ENCODE measurements at regions not wholly inside any gene's neighbourhood (a gene's known extent, or its start where the extent isn't known, plus 50 kb on each side); places are given as distances from the start of the nearest gene placed in this dataset.
A peak's percentile ranks its signal among the peaks of the same experiment; 100 is the strongest.

GRCh38 chr3:147903026-147903425 is 493.9 kb downstream of the ZIC1 start:
- H3K4me3 ChIP-seq (ENCODE audit: low read depth, low read length), result no peak overlapping the region
- no peak for DNase-seq (ENCODE audit: low read depth)
- TF ChIP-seq CTCF (IDR thresholded peaks at IDR 0.05; ENCODE audit: insufficient read depth, low read depth, low read length, missing control alignments), result no peak

DNA sequence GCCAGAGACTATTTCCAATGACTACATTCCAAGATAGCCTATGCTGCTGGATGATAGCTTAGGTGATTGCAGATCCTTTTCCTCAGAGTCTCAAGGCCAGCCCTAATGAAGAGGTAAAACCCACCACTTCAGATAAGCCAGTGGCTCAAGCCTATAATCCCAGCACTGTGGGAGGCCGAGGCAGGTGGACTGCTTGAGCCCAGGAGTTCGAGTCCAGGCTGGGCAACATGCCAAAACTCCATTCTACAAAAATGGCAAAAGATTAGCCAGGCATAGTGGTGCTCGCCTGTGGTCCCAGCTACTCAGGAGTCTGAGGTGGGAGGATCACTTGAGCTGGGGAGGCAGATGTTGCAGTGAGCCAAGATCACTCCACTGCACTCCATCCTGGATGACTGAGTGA is 495.3 kb downstream of the ZIC1 start:
- DNase-seq (ENCODE audit: low read depth), result no peak
- no peak for TF ChIP-seq CTCF (IDR thresholded peaks at IDR 0.05; ENCODE audit: insufficient read depth, low read depth, low read length, missing control alignments)
- H3K4me3 ChIP-seq (ENCODE audit: low read depth, low read length), result no peak overlapping the region

DNA sequence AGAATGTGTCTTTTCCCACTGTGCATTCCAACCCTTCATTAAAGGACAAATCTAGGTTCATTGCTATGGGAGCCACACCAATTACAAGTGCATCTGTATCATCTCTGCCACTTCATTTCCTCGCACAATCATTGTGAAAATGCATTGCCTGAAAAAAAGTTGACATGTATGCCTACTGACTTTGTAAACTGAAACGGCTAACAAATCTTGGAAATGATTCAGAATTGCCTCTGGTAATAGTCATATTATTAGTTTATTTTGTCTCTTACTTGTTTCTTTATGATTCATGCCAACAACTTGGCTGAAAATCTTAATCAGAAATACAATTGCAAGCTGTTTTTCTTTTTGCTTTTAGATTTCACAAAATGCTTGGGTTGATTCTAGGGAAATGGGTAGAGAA is 497.1 kb downstream of the ZIC1 start:
- DNase-seq (ENCODE audit: low read depth), result peak; percentile 48
- TF ChIP-seq CTCF (IDR thresholded peaks at IDR 0.05; ENCODE audit: insufficient read depth, low read depth, low read length, missing control alignments), result no peak
- no peak overlapping the region for H3K4me3 ChIP-seq (ENCODE audit: low read depth, low read length)

- DNase-seq (ENCODE audit: low read depth), result no peak
- H3K4me3 ChIP-seq (ENCODE audit: low read depth, low read length), result no peak overlapping the region
- no peak for TF ChIP-seq CTCF (IDR thresholded peaks at IDR 0.05; ENCODE audit: insufficient read depth, low read depth, low read length, missing control alignments)
Measured at GRCh38 chr3:147914532-147914931, 505.4 kb downstream of the ZIC1 start.

GRCh38 chr3:147915057-147915456 is 505.9 kb downstream of the ZIC1 start:
- DNase-seq (ENCODE audit: low read depth), result peak; percentile 53
- no peak for TF ChIP-seq CTCF (IDR thresholded peaks at IDR 0.05; ENCODE audit: insufficient read depth, low read depth, low read length, missing control alignments)
- H3K4me3 ChIP-seq (ENCODE audit: low read depth, low read length), result no peak overlapping the region

DNA sequence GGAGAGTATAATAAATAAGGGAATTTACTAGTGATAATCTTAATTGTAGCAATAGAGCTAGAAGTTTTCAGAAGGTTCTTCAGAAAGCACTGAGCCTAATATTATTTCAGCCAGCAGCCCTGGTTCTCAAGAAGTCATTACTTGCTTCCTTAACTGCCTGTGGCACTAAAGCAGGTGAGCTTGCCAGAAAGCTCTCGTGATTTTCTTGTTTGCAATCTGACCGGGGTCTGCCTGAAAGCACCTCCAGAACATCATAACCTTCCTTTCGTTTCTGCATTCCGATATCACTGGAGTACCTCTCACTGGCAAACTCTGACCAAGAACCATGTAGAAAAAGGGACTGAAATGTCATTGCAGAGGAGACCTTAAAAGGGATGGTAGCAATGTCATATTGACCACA is 510.3 kb downstream of the ZIC1 start:
- no peak for TF ChIP-seq CTCF (IDR thresholded peaks at IDR 0.05; ENCODE audit: insufficient read depth, low read depth, low read length, missing control alignments)
- DNase-seq (ENCODE audit: low read depth), result no peak
- H3K4me3 ChIP-seq (ENCODE audit: low read depth, low read length), result no peak overlapping the region

GRCh38 chr3:147921051-147921450 is 511.9 kb downstream of the ZIC1 start:
- no peak for DNase-seq (ENCODE audit: low read depth)
- TF ChIP-seq CTCF (IDR thresholded peaks at IDR 0.05; ENCODE audit: insufficient read depth, low read depth, low read length, missing control alignments), result no peak
- H3K4me3 ChIP-seq (ENCODE audit: low read depth, low read length), result no peak overlapping the region

Measured in GM12865 (cell line).